Activated CD4-positive, alpha-beta T cell treated with anti-CD3 and anti-CD28 coated beads, Interleukin-2, amount 50 U/mL, for 4 hours (primary cell): ENCODE measurements at regions not wholly inside any gene's neighbourhood (a gene's known extent, or its start where the extent isn't known, plus 50 kb on each side); places are given as distances from the start of the nearest gene placed in this dataset.

Experiments
- DNase-seq, 2 experiments: peaks; one replicate each; pipeline ENCODE4 v3.0.0-alpha.2; 2020

DNA sequence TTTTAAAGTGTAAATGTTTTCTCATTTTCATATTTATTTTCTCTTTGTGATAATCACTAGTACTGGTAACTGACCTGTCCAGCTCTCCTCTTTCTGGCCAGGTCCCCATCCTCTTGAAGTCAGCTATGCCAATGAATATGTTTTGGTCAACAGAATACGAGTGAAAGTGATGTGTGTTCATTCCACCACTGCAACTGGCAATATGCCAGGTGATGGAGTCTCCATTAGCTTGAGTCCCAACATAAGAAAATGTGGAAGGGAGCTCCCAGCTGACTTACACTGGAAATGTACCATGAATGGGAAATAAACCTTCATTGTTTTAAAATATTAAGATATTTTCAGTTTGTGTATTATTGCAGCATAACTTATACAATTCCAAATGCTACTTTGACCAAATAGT is 75.8 kb downstream of the CCDC34 start:
- DNase-seq = no peak

DNA sequence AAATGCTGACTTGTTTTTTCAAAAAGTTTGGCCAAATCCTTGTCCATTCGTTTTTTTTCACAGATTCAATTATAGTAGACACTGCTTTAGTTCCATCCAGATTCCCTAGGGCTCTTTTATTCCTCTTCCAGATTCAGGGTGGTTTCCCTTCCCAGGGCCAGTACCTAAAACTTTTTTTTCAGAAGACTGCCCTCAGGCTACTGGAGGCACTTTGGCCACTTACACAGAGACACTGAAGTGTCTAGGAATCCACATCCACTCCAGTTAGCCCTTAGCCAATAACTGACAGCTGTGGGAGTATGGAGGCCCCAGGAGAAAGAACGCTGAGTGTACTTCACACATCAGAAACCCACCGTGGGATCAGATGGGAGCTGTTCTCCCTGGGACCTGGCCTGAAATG is 77.3 kb downstream of the CCDC34 start:
- no peak for DNase-seq

GRCh38 chr11:27282806-27283205 is 80.2 kb downstream of the CCDC34 start:
- no peak for DNase-seq

- DNase-seq = no peak
Measured at GRCh38 chr11:27281740-27282590, 81.0 kb downstream of the CCDC34 start.

DNA sequence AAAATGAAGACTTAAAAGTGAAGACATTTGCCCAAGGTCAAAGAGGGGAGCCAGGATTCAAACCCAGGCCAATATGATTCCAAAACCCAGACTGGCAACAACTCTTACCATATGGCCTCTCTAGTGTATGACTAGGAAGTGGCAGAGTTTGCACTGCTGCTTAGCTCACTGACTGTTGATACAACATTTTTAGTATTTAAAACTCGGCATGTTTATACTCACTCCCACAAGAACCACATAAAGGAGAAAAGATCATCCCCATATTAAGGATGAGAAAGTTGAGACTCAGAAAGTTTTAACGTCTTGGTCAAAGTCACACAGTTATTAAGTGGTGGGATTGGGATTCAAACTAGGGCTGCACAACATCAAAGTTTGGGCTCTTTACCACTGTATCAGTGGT is 81.7 kb downstream of the CCDC34 start:
- no peak for DNase-seq

DNA sequence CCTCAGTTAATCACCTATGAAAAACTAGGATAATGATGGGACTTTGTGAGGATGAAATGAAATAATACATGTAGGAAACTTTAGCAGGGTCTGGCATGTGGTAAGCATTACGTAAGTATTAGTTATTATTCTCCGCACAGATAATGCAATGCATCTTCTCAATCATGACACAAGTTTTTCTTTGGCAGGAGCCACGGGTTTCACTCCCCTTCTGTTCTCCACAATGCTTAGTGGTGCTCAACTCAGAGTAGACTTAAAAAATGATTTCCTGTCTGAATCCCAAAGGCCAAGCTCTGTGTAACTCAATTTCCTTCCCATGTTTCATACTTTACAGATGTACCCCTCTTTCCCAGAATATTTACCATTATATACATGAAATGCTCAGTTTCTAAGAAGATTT is 82.9 kb downstream of the CCDC34 start:
- no peak for DNase-seq

GRCh38 chr11:27279460-27279859 is 83.6 kb downstream of the CCDC34 start:
- no peak for DNase-seq

DNA sequence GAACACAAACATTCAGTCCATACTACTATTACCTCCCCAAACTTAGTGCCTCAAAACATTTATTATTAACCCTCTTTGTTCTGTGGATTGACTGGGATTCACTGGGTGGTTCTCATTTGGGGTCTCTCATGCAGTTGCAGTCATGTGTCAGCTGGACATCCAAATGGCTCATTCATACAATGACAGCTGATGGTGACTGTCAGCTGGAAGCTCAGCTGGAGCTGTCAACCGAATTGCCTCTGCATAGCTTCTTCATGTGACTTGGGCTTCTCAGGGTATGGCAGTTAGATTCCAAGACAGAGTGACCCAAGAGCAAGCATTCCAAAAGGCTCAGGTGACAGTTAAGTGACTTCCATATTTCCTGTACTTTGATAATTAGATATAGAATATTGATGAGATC is 85.2 kb downstream of the CCDC34 start:
- no peak for DNase-seq

DNA sequence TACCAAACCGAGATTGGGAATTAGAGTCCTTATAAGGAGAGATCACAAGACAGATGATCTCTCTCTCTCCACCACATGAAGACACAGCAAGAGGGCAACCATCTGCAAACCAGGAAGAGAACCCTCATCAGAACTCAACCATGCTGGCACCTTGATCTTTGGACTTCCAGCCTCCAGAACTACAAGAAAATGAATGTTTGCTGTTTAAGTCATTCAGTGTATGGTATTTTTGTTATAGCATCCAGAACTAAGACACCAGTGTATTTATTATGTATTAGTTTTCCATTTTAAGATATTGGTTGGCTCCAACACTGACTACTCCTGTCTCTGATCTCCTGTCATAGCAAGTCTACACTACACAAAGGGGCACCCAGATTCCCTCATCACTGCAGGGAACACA is 86.9 kb downstream of the CCDC34 start:
- no peak for DNase-seq

GRCh38 chr11:27274854-27275395 is 88.1 kb downstream of the CCDC34 start:
- no peak for DNase-seq

GRCh38 chr11:27266125-27266524 is 96.9 kb downstream of the CCDC34 start:
- DNase-seq = no peak

DNA sequence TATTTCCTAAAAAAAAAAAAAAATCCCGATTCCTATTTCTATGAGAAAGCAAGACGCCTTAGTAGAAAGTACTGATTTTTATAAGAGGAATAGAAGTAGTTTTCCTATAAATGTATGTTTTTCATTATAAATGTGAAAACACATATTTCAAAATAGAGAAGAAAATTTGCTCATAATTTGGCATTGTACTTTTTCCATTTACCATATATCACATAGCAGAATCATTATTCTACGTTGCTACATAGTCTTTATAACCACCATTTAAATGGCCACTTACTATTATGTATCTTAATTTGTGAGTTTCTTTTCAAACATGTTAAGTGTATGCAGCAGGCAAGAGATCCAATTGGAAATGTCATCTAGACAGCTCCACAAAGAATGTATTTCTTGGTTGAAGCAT is 99.0 kb downstream of the CCDC34 start:
- DNase-seq = no peak

DNA sequence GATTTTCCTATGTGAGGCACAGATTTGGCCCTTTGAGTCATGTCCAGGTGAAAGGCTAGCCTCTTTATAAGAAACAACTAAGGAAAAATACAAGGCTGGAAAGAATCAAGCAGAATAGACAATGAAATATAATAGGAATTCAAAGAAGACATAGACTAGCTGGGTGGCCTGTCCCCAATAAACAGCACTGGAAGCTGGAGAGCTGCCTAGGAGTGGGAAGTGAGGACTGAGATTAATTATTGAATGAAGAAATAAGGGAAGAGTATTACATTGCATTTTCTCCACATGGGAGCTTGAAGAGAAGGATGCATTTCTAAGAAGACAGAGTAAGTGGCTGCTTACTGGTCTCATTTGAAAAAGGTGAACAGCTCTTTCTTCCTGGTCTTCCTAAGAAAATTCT is 100.0 kb downstream of the CCDC34 start:
- no peak for DNase-seq

DNA sequence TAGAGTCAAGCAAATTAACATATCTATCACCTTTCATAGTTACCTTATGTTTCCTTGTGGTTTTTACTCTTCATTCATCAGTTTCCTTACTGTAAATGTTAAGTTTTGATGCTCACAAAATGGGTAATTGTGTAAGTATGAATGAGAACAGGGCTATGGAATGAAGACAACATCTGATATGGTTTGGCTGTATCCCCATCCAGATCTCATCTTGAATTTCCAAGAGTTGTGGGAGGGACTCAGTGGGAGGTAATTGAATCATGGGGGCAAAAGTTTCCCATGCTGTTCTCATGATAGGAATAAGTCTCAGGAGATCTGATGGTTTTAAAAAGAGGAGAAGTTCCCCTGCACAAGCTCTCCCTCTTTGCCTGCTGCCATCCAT is 107.6 kb downstream of the CCDC34 start:
- DNase-seq = no peak

DNA sequence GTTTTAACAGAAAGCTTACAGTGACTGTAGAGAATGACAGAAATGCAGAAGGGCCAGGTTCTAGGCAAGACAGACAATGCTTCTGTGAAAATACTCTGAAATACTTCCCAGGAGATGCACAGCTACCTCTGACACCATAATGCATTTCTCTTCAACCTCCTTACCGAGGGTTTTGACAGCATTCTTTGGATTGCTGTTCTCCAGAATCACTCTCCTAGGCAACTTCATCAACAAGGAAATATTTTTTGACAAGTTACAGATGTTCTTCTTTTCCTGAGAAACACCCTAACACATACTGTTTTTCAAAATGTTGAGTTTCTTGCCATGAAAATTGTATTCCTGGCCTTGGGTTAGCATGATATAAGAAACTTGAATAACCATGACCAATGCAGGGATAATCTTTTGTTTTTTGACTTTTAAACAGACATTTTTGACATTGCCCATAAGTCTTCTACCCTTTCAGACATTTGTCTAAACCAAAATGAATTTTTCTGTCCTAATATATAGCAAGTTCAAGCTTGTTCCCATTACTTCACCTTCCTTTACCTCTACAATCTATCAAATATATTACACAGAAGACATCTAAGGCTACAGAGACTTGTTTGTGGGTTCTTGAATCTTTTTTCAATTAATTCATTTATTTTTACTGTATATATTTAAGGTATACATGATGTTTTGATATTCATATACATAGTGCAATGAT is 108.1 kb downstream of the CCDC34 start:
- DNase-seq = no peak

DNA sequence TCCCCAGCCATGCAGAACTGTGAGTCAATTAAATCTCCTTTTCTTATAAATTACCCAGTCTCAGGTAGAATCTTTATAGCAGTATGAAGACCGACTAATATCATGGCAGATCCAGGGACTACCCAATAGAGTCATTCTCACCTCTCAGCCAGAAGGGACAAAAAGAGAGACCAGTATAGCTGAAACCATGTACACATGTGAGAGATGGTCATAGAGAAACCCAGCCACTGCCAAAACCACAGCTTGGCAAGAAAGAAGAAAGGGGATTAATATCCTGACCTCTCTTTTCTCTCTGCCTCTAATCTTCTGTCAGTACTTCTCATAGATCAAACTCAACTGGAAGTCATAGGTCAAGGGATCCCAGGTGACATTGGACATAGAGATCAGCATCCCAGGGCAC is 109.8 kb downstream of the CCDC34 start:
- no peak for DNase-seq

GRCh38 chr11:27250867-27251665 is 111.9 kb downstream of the CCDC34 start:
- no peak for DNase-seq

DNA sequence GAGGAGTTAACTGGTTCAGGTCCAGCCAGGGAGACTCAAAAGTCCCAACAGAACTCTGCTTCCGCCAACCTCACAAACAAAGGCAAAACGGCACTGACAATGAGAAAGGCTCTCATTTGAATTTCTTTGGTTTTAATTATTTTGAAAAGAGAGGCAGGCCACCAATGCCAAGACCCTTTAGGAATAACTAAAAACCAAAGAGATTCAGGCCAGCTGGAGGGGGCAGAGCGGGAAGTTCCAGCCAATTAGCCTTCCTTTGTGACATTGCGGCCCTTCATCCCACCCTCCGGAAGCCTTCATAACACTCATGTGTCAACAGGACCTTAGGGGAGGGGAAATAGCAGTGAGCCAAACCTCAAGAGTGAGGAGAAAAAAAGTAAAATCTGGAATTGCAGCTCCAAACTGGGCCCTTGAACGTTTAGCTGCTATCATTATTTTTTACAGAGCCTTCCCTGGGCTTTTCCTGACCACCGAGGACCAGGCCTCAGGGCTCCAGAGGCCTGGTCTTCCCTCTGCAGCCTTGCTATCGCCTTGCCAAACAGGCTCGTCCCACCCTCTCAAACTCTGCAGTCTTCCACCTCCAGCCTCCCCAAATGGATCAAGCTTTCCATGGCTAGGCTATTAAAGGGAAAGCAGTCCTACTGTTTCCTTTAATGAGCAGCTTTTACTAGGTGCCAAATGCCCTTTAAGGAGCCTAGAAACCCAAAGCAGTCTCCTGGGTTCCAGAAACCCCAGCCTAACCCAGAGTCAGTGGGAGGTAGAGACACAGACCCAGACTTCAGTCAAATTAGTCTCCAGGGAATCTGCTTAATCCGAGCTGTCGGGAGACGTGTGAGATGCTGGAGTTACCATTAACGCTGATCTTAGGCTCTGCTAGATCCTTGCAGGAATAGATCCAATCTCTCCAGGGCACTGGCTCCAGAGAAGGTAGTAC is 114.2 kb downstream of the CCDC34 start:
- DNase-seq = no peak

DNA sequence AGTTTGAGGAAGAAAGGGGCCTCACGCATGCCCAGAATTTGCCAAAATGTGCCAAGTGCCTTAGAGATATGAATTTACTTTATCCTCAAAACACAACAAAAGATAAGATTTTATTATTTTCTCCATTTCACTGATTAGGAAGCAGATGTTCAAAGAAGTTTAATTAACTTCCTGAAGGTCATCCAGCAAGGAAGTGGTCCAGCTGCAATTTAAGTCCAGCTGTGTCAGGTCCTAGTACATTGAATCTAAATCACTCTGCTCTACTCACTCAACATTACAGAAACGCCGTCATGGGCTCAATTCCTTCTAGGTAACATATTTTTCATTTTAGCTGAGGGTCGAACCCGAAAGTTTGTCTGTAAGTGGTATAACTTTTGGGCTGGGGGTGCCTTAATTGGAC is 115.4 kb downstream of the CCDC34 start:
- DNase-seq = no peak

- DNase-seq = no peak
Measured at GRCh38 chr11:27246925-27247324, 116.1 kb downstream of the CCDC34 start.

GRCh38 chr11:27244900-27245299 is 118.1 kb downstream of the CCDC34 start:
- DNase-seq = no peak

GRCh38 chr11:27242591-27242990 is 120.4 kb downstream of the CCDC34 start:
- DNase-seq = no peak
